ENCODE measurements at regions not wholly inside any gene's neighbourhood (a gene's known extent, or its start where the extent isn't known, plus 50 kb on each side); places are given as distances from the start of the nearest gene placed in this dataset.
"Not testable (repeated sequence)": the region's sequence is repeated elsewhere in the genome, so short reads cannot be mapped to it uniquely, and the experiment has no call there.

- TF ChIP-seq, protein P1, sequence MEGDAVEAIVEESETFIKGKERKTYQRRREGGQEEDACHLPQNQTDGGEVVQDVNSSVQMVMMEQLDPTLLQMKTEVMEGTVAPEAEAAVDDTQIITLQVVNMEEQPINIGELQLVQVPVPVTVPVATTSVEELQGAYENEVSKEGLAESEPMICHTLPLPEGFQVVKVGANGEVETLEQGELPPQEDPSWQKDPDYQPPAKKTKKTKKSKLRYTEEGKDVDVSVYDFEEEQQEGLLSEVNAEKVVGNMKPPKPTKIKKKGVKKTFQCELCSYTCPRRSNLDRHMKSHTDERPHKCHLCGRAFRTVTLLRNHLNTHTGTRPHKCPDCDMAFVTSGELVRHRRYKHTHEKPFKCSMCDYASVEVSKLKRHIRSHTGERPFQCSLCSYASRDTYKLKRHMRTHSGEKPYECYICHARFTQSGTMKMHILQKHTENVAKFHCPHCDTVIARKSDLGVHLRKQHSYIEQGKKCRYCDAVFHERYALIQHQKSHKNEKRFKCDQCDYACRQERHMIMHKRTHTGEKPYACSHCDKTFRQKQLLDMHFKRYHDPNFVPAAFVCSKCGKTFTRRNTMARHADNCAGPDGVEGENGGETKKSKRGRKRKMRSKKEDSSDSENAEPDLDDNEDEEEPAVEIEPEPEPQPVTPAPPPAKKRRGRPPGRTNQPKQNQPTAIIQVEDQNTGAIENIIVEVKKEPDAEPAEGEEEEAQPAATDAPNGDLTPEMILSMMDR (IDR thresholded peaks at IDR 0.05; ENCODE audit: low read depth, low read length, missing control alignments): no peak
- DNase-seq (ENCODE audit: extremely low read depth, low read depth): no peak
- H3K4me3 ChIP-seq (replicated peaks; ENCODE audit: low read depth, low read length): no peak overlapping the region
Measured at GRCh38 chr6:84867521-84867920, 103.1 kb upstream of the TBX18 start.

GRCh38 chr6:84866715-84867114, 102.3 kb upstream of the TBX18 start:
- no peak overlapping the region for H3K4me3 ChIP-seq (replicated peaks; ENCODE audit: low read depth, low read length)
- TF ChIP-seq, protein P1 (IDR thresholded peaks at IDR 0.05; ENCODE audit: low read depth, low read length, missing control alignments): no peak
- DNase-seq (ENCODE audit: extremely low read depth, low read depth): no peak

DNA sequence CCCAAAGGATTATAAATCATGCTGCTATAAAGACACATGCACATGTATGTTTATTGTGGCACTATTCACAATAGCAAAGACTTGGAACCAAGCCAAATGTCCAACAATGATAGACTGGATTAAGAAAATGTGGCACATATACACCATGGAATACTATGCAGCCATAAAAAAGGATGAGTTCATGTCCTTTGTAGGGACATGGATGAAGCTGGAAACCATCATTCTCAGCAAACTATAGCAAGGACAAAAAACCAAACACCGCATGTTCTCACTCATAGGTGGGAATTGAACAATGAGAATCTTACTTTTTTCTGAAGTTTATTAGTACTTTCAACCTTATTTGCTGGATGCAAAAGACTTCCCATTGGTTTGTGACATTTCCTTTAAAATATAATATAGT, 101.0 kb upstream of the TBX18 start:
- not testable (repeated sequence) for H3K4me3 ChIP-seq (replicated peaks; ENCODE audit: low read depth, low read length); DNase-seq (ENCODE audit: extremely low read depth, low read depth)

DNA sequence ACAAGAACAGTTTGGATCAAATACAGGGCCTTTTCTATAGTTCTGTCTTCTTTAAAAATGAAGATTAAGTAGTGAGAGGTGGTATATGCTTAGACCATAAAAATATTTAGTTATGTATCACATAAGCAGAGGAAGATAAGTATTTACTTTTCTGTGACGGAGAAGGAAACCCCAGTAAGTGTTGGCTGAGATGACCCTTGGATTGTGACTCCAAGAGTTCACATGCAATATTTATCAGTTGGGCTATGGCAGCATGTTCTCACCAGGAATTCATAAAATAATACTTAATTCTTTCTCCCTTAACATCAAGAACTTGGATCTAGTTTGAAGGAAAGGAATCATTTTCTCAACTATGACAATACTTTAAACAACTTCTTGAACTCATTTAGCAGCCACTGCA, 98.4 kb upstream of the TBX18 start:
- TF ChIP-seq, protein P1 (IDR thresholded peaks at IDR 0.05; ENCODE audit: low read depth, low read length, missing control alignments): no peak
- H3K4me3 ChIP-seq (replicated peaks; ENCODE audit: low read depth, low read length): no peak overlapping the region
- no peak for DNase-seq (ENCODE audit: extremely low read depth, low read depth)

DNA sequence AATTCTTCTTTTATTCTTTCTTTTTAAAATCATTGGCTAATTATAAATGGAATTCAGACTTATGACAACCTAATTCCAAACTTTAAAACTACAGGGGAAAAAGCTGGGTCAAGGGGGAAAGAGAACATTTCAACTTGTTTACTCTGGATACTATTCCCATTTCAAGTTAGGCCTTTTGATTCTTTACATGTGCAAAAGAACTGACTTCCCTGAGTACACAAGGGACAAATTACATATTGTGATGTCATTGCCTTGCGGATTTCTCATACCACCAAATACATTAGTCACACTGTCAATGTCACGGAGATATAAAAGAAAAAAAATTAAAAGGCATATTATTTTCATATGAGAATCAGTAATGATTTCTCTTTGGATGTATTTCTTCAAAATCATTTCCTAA, 96.5 kb upstream of the TBX18 start:
- TF ChIP-seq, protein P1 (IDR thresholded peaks at IDR 0.05; ENCODE audit: low read depth, low read length, missing control alignments): no peak
- DNase-seq (ENCODE audit: extremely low read depth, low read depth): no peak
- no peak overlapping the region for H3K4me3 ChIP-seq (replicated peaks; ENCODE audit: low read depth, low read length)

DNA sequence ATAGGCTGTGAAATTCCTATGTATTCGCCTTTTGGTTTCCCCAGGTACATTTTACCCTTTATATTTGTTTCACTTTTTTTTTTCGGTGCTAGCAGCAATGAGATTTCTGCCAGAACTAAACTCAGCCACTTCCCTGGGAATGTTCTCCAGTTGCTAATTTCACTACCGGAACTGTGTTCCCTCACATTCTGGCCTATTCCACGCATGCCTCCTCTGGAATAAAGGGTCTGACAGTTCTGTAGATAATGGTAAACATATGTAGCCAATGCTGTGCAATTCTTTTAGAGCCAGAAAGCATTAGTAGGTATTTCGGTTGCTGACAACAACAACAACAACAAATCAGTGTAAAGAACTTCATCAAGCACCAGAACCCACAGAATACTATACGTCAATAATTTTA, 96.1 kb upstream of the TBX18 start:
- H3K4me3 ChIP-seq (replicated peaks; ENCODE audit: low read depth, low read length): no peak overlapping the region
- no peak for DNase-seq (ENCODE audit: extremely low read depth, low read depth)
- TF ChIP-seq, protein P1 (IDR thresholded peaks at IDR 0.05; ENCODE audit: low read depth, low read length, missing control alignments): no peak

DNA sequence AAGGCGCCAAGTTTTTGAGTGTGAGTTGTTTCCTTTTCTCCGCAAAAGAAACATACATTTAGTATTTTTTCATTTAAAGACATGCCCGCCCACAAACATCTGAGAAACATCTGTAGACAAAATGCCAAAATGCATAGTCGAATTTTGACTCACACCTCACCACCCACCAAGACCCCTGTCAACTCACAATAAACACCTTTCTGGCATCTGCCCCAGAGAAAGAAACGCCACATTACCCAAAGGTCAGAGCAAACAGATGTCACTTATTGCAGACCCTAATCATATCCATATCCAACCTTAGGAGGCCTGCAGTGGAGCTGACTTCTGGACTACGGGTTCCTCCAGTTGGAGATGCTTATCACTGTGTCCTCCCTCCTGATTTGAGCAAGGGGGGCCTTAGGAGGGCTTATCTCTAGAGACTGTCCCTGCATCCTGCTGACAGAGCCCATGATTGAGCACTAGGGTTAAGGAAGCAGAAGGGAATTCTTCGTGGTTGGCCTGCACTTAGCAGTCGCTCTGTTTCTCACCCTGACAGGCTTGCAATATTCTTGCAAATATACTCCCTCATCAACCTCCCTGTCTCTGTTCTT, 90.5 kb upstream of the TBX18 start:
- DNase-seq (ENCODE audit: extremely low read depth, low read depth): peak; percentile 94
- TF ChIP-seq, protein P1 (IDR thresholded peaks at IDR 0.05; ENCODE audit: low read depth, low read length, missing control alignments): no peak
- H3K4me3 ChIP-seq (replicated peaks; ENCODE audit: low read depth, low read length): no peak overlapping the region
